Adrenal gland (tissue), 9 donors: ENCODE measurements at regions not wholly inside any gene's neighbourhood (a gene's known extent, or its start where the extent isn't known, plus 50 kb on each side); places are given as distances from the start of the nearest gene placed in this dataset.

Experiments used
- DNase-seq, 7 donors: peaks; one replicate each; pipeline ENCODE4 v3.0.0-alpha.2; 2019 to 2020
- H3K27ac ChIP-seq, 5 donors: fragments of 200-600 bp; sonication (generic) in 4 of 5; 1 replicate in 3 of 5; 2 replicates in 2 of 5; pipeline versions ENCODE4 v1.5.1 to v1.8.0; 2016 to 2020; ENCODE audit warnings: mild to moderate bottlenecking in 1 of 5
- H3K27me3 ChIP-seq: fragments of 200-600 bp; 2 replicates; pipeline ENCODE4 v1.8.0; 2021
- H3K36me3 ChIP-seq, 2 donors: fragments of 200-600 bp; replicated peaks in 1 of 2; 1 replicate in 1 of 2; 2 replicates in 1 of 2; pipeline versions ENCODE4 v1.5.1 to v1.8.0; 2018 to 2022
- H3K4me1 ChIP-seq, 2 donors: fragments of 200-600 bp; replicated peaks in 1 of 2; 1 replicate in 1 of 2; 2 replicates in 1 of 2; pipeline versions ENCODE4 v1.5.1 to v1.8.0; 2018 to 2021
- H3K4me3 ChIP-seq, 4 donors: fragments of 200-600 bp; sonication (generic) in 3 of 4; one replicate each; pipeline ENCODE4 v1.5.1; 2016 to 2018
- H3K9me3 ChIP-seq, 3 donors: fragments of 200-600 bp; sonication (generic) in 1 of 3; replicated peaks in 1 of 3; 1 replicate in 2 of 3; 2 replicates in 1 of 3; pipeline versions ENCODE4 v1.5.1 to v1.8.0; 2016 to 2021
- CTCF ChIP-seq, 6 experiments: fragments of 450-650 bp in 4 of 6; fragments of 200-600 bp in 2 of 6; sonication (generic) in 1 of 6; IDR thresholded peaks; 1 replicate in 5 of 6; 2 replicates in 1 of 6; pipeline versions ENCODE4 v1.5.1 to v1.8.0; 2016 to 2021; ENCODE audit warnings: antibody characterized with exemption in 6 of 6, mild to moderate bottlenecking in 2 of 6, moderate library complexity in 1 of 6
- POLR2A ChIP-seq, 2 donors: fragments of 450-650 bp; IDR thresholded peaks; one replicate each; pipeline ENCODE4 v1.6.1; 2017; ENCODE audit warnings: antibody characterized with exemption in 2 of 2, mild to moderate bottlenecking in 2 of 2, moderate library complexity in 1 of 2
- whole genome bisulfite sequencing, 4 donors: extraction: QIAGEN DNeasy Blood & Tissue Kit in 2 of 4; methylation state at CpG; one replicate each; pipeline versions ENCODE4 v1.1.5 to v1.1.7; 2013 to 2017; 5-methylcytosine and 5-hydroxymethylcytosine counted together
- intact Hi-C, 2 donors: fragments of 100-400 bp; cut with DNase I; formaldehyde crosslinking; loops; one replicate each; pipeline versions ENCODE4 v1.14.1 to v1.15.0; 2022 to 2023
- donor health status: healthy with polysubstance abuse.
- donor health status: Bipolar disorder and iron deficiency.
- donor health status: DM: yes; HTN: yes; CAD: no.
- donor health status: DM: no; HTN: no; CAD: no.
- donor health status: DM: no; HTN: no; CAD: no.

- intact Hi-C loops: no loop called here
- TF ChIP-seq POLR2A (IDR thresholded peaks at IDR 0.05) (no peak), CTCF (IDR thresholded peaks at IDR 0.05) (no peak)
- 91 to 99% (median 93%) methylated on average over 11 to 16 of the region's 16 CpGs for WGBS, 4 donors
- Histone ChIP-seq H3K9me3 (no peaks in the 10 kb centered on the region), H3K36me3 (no peaks in the 10 kb centered on the region), H3K4me1 (no peaks in the 10 kb centered on the region), H3K27ac (no peak overlapping the region), H3K4me3 (no peak overlapping the region), H3K27me3 (no peaks in the 10 kb centered on the region)
- no peak for DNase-seq
These were observed 266.3 kb downstream of the FOXL1 start for GRCh38 chr16:86844695-86845094.

GRCh38 chr16:86846136-86846535, 267.8 kb downstream of the FOXL1 start:
- Histone ChIP-seq H3K27ac (no peak overlapping the region), H3K36me3 (no peaks in the 10 kb centered on the region), H3K9me3 (no peaks in the 10 kb centered on the region), H3K4me3 (no peak overlapping the region), H3K27me3 (no peaks in the 10 kb centered on the region), H3K4me1 (no peaks in the 10 kb centered on the region)
- intact Hi-C loops: no loop called here
- 68 to 88% (median 84%) methylated on average over 7 of the region's 7 CpGs for WGBS, 4 donors
- TF ChIP-seq CTCF (IDR thresholded peaks at IDR 0.05) (no peak), POLR2A (IDR thresholded peaks at IDR 0.05) (no peak)
- DNase-seq: no peak

- H3K4me1 ChIP-seq: no peaks in the 10 kb centered on the region
- WGBS, 4 donors: 43 to 57% (median 54%) methylated on average over 8 of the region's 8 CpGs
- H3K36me3 ChIP-seq: no peaks in the 10 kb centered on the region
These were observed 270.5 kb downstream of the FOXL1 start for GRCh38 chr16:86848821-86849220.

GRCh38 chr16:86850670-86851069, 272.3 kb downstream of the FOXL1 start:
- Histone ChIP-seq H3K27me3 (no peaks in the 10 kb centered on the region), H3K36me3 (no peaks in the 10 kb centered on the region), H3K27ac (no peak overlapping the region), H3K4me1 (no peaks in the 10 kb centered on the region), H3K9me3 (no peaks in the 10 kb centered on the region), H3K4me3 (no peak overlapping the region)
- TF ChIP-seq CTCF (IDR thresholded peaks at IDR 0.05) (no peak), POLR2A (IDR thresholded peaks at IDR 0.05) (no peak)
- intact Hi-C loops: no loop called here
- WGBS, 4 donors: 49 to 69% (median 53%) methylated on average over 12 of the region's 12 CpGs
- no peak for DNase-seq

More at GRCh38 chr16:86848821-86849220, 270.5 kb downstream of the FOXL1 start:
- H3K9me3 ChIP-seq: no peaks in the 10 kb centered on the region
- TF ChIP-seq CTCF (IDR thresholded peaks at IDR 0.05) (no peak), POLR2A (IDR thresholded peaks at IDR 0.05) (no peak)
- intact Hi-C loops: no loop called here
- DNase-seq: no peak
- no peaks in the 10 kb centered on the region for H3K27me3 ChIP-seq
- no peak overlapping the region for H3K27ac ChIP-seq
- no peak overlapping the region for H3K4me3 ChIP-seq
